IMR-90 (cell line): ENCODE measurements at regions not wholly inside any gene's neighbourhood (a gene's known extent, or its start where the extent isn't known, plus 50 kb on each side); places are given as distances from the start of the nearest gene placed in this dataset.

ENCODE experiments used
- ATAC-seq: fragments of 200-7000 bp; cut with Tn5 transposase; 2 replicates; pipeline ENCODE4 v1.9.1; 2020; ENCODE audit warnings: low read depth, mild to moderate bottlenecking, moderate library complexity
- BruUV-seq: library from RNA; stranded (reverse); fragments of 400-500 nt; replicated peaks from 2 replicates; lab custom pipeline; 2021; lab: Mats Ljungman, UMichigan
- CTCF ChIA-PET: fragments of 300-600 bp; formaldehyde crosslinking; extraction: SDS; loops from one replicate; lab custom pipeline; 2021; ENCODE audit warnings: antibody characterized with exemption; lab: Yijun Ruan, JAX
- POLR2A ChIA-PET: fragments of 300-600 bp; sonication (Branson Sonifier 250); formaldehyde crosslinking; loops from one replicate; lab custom pipeline; 2022; ENCODE audit warnings: antibody characterized with exemption; ENCODE audit not compliant: unreplicated experiment; lab: Charles Lee
- DNase-seq: peaks from one replicate; pipeline ENCODE4 v3.0.0; 2013
- H2AFZ ChIP-seq: replicated peaks from 2 replicates; pipeline ENCODE3; 2013; ENCODE audit warnings: low read length, mild to moderate bottlenecking; ENCODE audit not compliant: poor library complexity
- H2AK5ac ChIP-seq: 2 replicates; pipeline ENCODE4 v1.6.1; 2013; ENCODE audit warnings: low read depth, low read length, inconsistent platforms
- H2AK9ac ChIP-seq: replicated peaks from 2 replicates; pipeline ENCODE3; 2013; ENCODE audit warnings: mild to moderate bottlenecking, low read depth, low read length, moderate library complexity; ENCODE audit not compliant: poor library complexity
- H2BK120ac ChIP-seq: 2 replicates; pipeline ENCODE4 v1.6.1; 2013; ENCODE audit warnings: low read depth, low read length, inconsistent platforms
- H2BK15ac ChIP-seq: 3 replicates; pipeline ENCODE4 v1.6.1; 2013; ENCODE audit warnings: low read depth, low read length, inconsistent platforms
- H2BK20ac ChIP-seq: 2 replicates; pipeline ENCODE4 v1.6.1; 2013; ENCODE audit warnings: low read depth, mild to moderate bottlenecking, inconsistent platforms, low read length, moderate library complexity
- H2BK5ac ChIP-seq: 2 replicates; pipeline ENCODE4 v1.6.1; 2013; ENCODE audit warnings: mild to moderate bottlenecking, low read depth, low read length, inconsistent platforms; ENCODE audit not compliant: poor library complexity, severe bottlenecking
- H3K14ac ChIP-seq: replicated peaks from 2 replicates; pipeline ENCODE4 v1.6.1; 2013; ENCODE audit warnings: low read depth, low read length, inconsistent platforms
- H3K18ac ChIP-seq: 2 replicates; pipeline ENCODE4 v1.6.1; 2013; ENCODE audit warnings: low read depth, low read length, control low read depth
- H3K23ac ChIP-seq: 2 replicates; pipeline ENCODE4 v1.6.1; 2013; ENCODE audit warnings: low read depth, low read length, inconsistent platforms
- H3K27ac ChIP-seq: 2 replicates; pipeline ENCODE4 v1.5.1; 2013; ENCODE audit warnings: mild to moderate bottlenecking, control low read depth, low read length; ENCODE audit not compliant: insufficient read depth
- H3K27me3 ChIP-seq: 2 replicates; pipeline ENCODE4 v1.6.1; 2013; ENCODE audit warnings: low read length; ENCODE audit not compliant: control insufficient read depth, insufficient read depth
- H3K36me3 ChIP-seq: 2 replicates; pipeline ENCODE4 v1.6.1; 2013; ENCODE audit warnings: low read length, mixed read lengths; ENCODE audit not compliant: control insufficient read depth, insufficient read depth
- H3K4ac ChIP-seq: 2 replicates; pipeline ENCODE4 v1.6.1; 2013; ENCODE audit warnings: low read depth, low read length, inconsistent platforms
- H3K4me1 ChIP-seq: 2 replicates; pipeline ENCODE4 v1.6.1; 2013; ENCODE audit warnings: low read length, mixed read lengths; ENCODE audit not compliant: control insufficient read depth, insufficient read depth
- H3K4me2 ChIP-seq: 2 replicates; pipeline ENCODE4 v1.6.1; 2013; ENCODE audit warnings: low read depth, mild to moderate bottlenecking, control low read depth, low read length, moderate library complexity
- H3K4me3 ChIP-seq: 2 replicates; pipeline ENCODE4 v1.5.1; 2013; ENCODE audit warnings: low read depth, mild to moderate bottlenecking, control low read depth, low read length, moderate library complexity; ENCODE audit not compliant: insufficient read depth
- H3K56ac ChIP-seq: 2 replicates; pipeline ENCODE4 v1.6.1; 2013; ENCODE audit warnings: low read length, inconsistent platforms; ENCODE audit not compliant: insufficient read depth; ENCODE audit errors: extremely low read depth
- H3K79me1 ChIP-seq, 2 experiments: 2 replicates each; pipeline ENCODE4 v1.6.1; 2013; ENCODE audit warnings: low read length in 2 of 2, inconsistent platforms in 1 of 2, low read depth in 1 of 2
- H3K9ac ChIP-seq: 2 replicates; pipeline ENCODE4 v1.6.1; 2013; ENCODE audit warnings: low read depth, low read length, control low read depth
- H3K9me1 ChIP-seq: 2 replicates; pipeline ENCODE4 v1.6.1; 2013; ENCODE audit warnings: low read length, inconsistent platforms; ENCODE audit not compliant: insufficient read depth
- H3K9me3 ChIP-seq: 2 replicates; pipeline ENCODE4 v1.6.1; 2013; ENCODE audit warnings: low read length; ENCODE audit not compliant: control insufficient read depth, insufficient read depth
- H4K20me1 ChIP-seq: 2 replicates; pipeline ENCODE4 v1.6.1; 2013; ENCODE audit warnings: low read length, inconsistent platforms; ENCODE audit not compliant: insufficient read depth
- H4K5ac ChIP-seq: 2 replicates; pipeline ENCODE4 v1.6.1; 2013; ENCODE audit warnings: mild to moderate bottlenecking, low read depth, low read length, control low read depth
- H4K8ac ChIP-seq, 2 experiments: 2 replicates each; pipeline ENCODE4 v1.6.1; 2013; ENCODE audit warnings: low read depth in 2 of 2, low read length in 2 of 2, control low read depth in 1 of 2, inconsistent platforms in 1 of 2
- H4K91ac ChIP-seq: 2 replicates; pipeline ENCODE4 v1.6.1; 2013; ENCODE audit warnings: low read depth, low read length, inconsistent platforms; ENCODE audit not compliant: insufficient read depth
- BHLHE40 ChIP-seq: fragments of 150-350 bp; IDR thresholded peaks from 2 replicates; pipeline ENCODE4 v1.6.1; 2016; ENCODE audit warnings: mild to moderate bottlenecking, low read depth, low read length
- CEBPB ChIP-seq: IDR thresholded peaks from 2 replicates; pipeline ENCODE4 v1.6.1; 2012; ENCODE audit warnings: low read depth, low read length, improper control_type of control experiment
- CHD1 ChIP-seq: IDR thresholded peaks from 2 replicates; pipeline ENCODE4 v1.6.1; 2012; ENCODE audit warnings: low read depth, low read length, improper control_type of control experiment
- FOS ChIP-seq: fragments of 150-350 bp; IDR thresholded peaks from 2 replicates; pipeline ENCODE4 v1.6.1; 2016; ENCODE audit warnings: low read depth, low read length
- MAFK ChIP-seq: IDR thresholded peaks from 2 replicates; pipeline ENCODE4 v1.6.1; 2012; ENCODE audit warnings: low read depth, low read length, improper control_type of control experiment
- MAZ ChIP-seq: IDR thresholded peaks from 2 replicates; pipeline ENCODE4 v1.6.1; 2012; ENCODE audit warnings: low read depth, mild to moderate bottlenecking, low read length, improper control_type of control experiment, moderate library complexity, borderline replicate concordance
- MXI1 ChIP-seq: IDR thresholded peaks from 2 replicates; pipeline ENCODE4 v1.6.1; 2012; ENCODE audit warnings: low read depth, mild to moderate bottlenecking, low read length, moderate library complexity, borderline replicate concordance
- POLR2A ChIP-seq: IDR thresholded peaks from 2 replicates; pipeline ENCODE4 v1.6.1; 2012; ENCODE audit warnings: mild to moderate bottlenecking, low read depth, low read length
- RAD21 ChIP-seq: IDR thresholded peaks from 2 replicates; pipeline ENCODE4 v1.6.1; 2012; ENCODE audit warnings: low read length, improper control_type of control experiment
- RCOR1 ChIP-seq: IDR thresholded peaks from 2 replicates; pipeline ENCODE4 v1.6.1; 2012; ENCODE audit warnings: mild to moderate bottlenecking, low read length, improper control_type of control experiment; ENCODE audit not compliant: insufficient replicate concordance
- RFX5 ChIP-seq: IDR thresholded peaks from 2 replicates; pipeline ENCODE4 v1.8.0; 2012; ENCODE audit warnings: low read depth, mild to moderate bottlenecking, low read length, moderate library complexity
- SMC3 ChIP-seq: fragments of 150-350 bp; IDR thresholded peaks from 2 replicates; pipeline ENCODE4 v1.6.1; 2016; ENCODE audit warnings: low read depth, mild to moderate bottlenecking, antibody characterized with exemption, low read length, moderate library complexity
- USF2 ChIP-seq: fragments of 150-350 bp; IDR thresholded peaks from 2 replicates; pipeline ENCODE4 v1.6.1; 2017; ENCODE audit warnings: mild to moderate bottlenecking, antibody characterized with exemption, low read length, low read depth
- WGBS, 2 experiments: methylation state at CpG; one replicate each; pipeline versions ENCODE4 v1.1.5 to v1.1.7; 2013; ENCODE audit warnings: missing lambda C conversion rate in 2 of 2; ENCODE audit not compliant: insufficient read length in 1 of 2; ENCODE audit errors: extremely low coverage in 2 of 2; 5-methylcytosine and 5-hydroxymethylcytosine counted together
- dilution Hi-C: fragments of 300-500 bp; cut with HindIII; formaldehyde crosslinking; loops from one replicate; pipeline ENCODE4 v1.14.3; 2018; ENCODE audit warnings: low sequenced_read_pairs; ENCODE audit not compliant: unreplicated experiment
- in situ Hi-C: fragments of 300-500 bp; cut with MboI; formaldehyde crosslinking; loops from 3 replicates; pipeline ENCODE4 v1.14.3; 2019; ENCODE audit warnings: low sequenced_read_pairs, inconsistent platforms, mixed read lengths
- intact Hi-C: fragments of 100-400 bp; cut with micrococcal nuclease; formaldehyde crosslinking; loops from 2 replicates; pipeline ENCODE4 v1.10.0; 2022
- TF ChIP-seq, protein P1 (sequence below): conservative IDR thresholded peaks from 2 replicates; pipeline ENCODE4 v1.5.1; 2012; ENCODE audit warnings: mild to moderate bottlenecking, low read depth, low read length, improper control_type of control experiment

DNA sequence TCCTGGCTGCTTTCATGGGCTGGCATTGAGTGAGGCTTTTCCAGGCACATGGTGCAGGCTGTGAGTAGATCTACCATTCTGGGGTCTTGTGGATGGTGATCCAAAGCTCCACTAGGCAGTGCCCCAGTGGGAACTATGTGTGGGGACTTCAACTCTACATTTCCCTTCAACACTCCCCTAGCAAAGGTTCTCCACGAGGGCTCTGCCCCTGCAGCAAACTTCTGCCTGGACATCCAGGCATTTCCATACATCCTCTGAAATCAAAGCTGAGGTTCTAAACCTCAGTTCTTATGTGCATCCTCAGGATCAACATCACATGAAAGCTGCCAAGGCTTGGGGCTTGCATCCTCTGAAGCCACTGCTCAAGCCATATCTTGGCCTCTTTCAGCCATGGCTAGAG, 282.9 kb upstream of the ZPLD1 start:
- dilution Hi-C loops (no loop called here), in situ Hi-C loops (no loop called here), intact Hi-C loops (no loop called here)
- H2AFZ ChIP-seq: no peak overlapping the region
- no peak for DNase-seq
- H2BK120ac ChIP-seq: no peak overlapping the region
- H3K56ac ChIP-seq: no peak overlapping the region
- no peak for ATAC-seq
- H4K8ac ChIP-seq: no peak overlapping the region
- TF ChIP-seq RAD21 (no peak), MXI1 (no peak), POLR2A (no peak), MAFK (no peak), CHD1 (no peak), RFX5 (no peak), FOS (no peak), SMC3 (no peak), MAZ (no peak), RCOR1 (no peak), BHLHE40 (no peak), CEBPB (no peak), USF2 (no peak)
- TF ChIP-seq, protein P1, sequence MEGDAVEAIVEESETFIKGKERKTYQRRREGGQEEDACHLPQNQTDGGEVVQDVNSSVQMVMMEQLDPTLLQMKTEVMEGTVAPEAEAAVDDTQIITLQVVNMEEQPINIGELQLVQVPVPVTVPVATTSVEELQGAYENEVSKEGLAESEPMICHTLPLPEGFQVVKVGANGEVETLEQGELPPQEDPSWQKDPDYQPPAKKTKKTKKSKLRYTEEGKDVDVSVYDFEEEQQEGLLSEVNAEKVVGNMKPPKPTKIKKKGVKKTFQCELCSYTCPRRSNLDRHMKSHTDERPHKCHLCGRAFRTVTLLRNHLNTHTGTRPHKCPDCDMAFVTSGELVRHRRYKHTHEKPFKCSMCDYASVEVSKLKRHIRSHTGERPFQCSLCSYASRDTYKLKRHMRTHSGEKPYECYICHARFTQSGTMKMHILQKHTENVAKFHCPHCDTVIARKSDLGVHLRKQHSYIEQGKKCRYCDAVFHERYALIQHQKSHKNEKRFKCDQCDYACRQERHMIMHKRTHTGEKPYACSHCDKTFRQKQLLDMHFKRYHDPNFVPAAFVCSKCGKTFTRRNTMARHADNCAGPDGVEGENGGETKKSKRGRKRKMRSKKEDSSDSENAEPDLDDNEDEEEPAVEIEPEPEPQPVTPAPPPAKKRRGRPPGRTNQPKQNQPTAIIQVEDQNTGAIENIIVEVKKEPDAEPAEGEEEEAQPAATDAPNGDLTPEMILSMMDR: no peak
- H3K27me3 ChIP-seq: no peaks in the 10 kb centered on the region
- no peak overlapping the region for H4K5ac ChIP-seq
- no peak overlapping the region for H3K4me2 ChIP-seq
- H3K9me1 ChIP-seq: no peaks in the 10 kb centered on the region
- 67% methylated on average over 1 of the region's 1 CpG; no CpG with 5 or more reads in 1 of the 2 experiments for WGBS, 2 experiments
- no TSS peak for BruUV-seq
- H3K9ac ChIP-seq: no peak overlapping the region
- peaks cover 3% of the 10 kb centered on the region; the same call in 1 of the 2 replicates for H3K4me1 ChIP-seq
- H3K36me3 ChIP-seq: no peaks in the 10 kb centered on the region; the same call in 1 of the 2 replicates
- no peak overlapping the region for H2AK9ac ChIP-seq
- no peak overlapping the region for H3K4ac ChIP-seq
- no peak overlapping the region for H2BK15ac ChIP-seq
- no peak overlapping the region for H2BK20ac ChIP-seq
- no peaks in the 10 kb centered on the region for H4K20me1 ChIP-seq
- peaks cover 6% of the 10 kb centered on the region for H3K9me3 ChIP-seq
- no peak overlapping the region for H3K23ac ChIP-seq
- ChIA-PET POLR2A (no interaction called here), CTCF (no interaction called here)
- H3K14ac ChIP-seq: no peak overlapping the region
- H2BK5ac ChIP-seq: no peak overlapping the region
- H3K4me3 ChIP-seq: no peak overlapping the region
- H2AK5ac ChIP-seq: no peak overlapping the region
- no peaks in the 10 kb centered on the region for H3K79me1 ChIP-seq
- no peak overlapping the region for H3K18ac ChIP-seq
- no peak overlapping the region for H4K91ac ChIP-seq
- H3K27ac ChIP-seq: no peak overlapping the region
